IMR-90 (cell line): ENCODE measurements at regions not wholly inside any gene's neighbourhood (a gene's known extent, or its start where the extent isn't known, plus 50 kb on each side); places are given as distances from the start of the nearest gene placed in this dataset.

Experiments used
- ATAC-seq: fragments of 200-7000 bp; cut with Tn5 transposase; 2 replicates; pipeline ENCODE4 v1.9.1; 2020; ENCODE audit warnings: low read depth, mild to moderate bottlenecking, moderate library complexity
- BruUV-seq: library from RNA; stranded (reverse); fragments of 400-500 nt; replicated peaks from 2 replicates; lab custom pipeline; 2021; lab: Mats Ljungman, UMichigan
- CTCF ChIA-PET: fragments of 300-600 bp; formaldehyde crosslinking; extraction: SDS; loops from one replicate; lab custom pipeline; 2021; ENCODE audit warnings: antibody characterized with exemption; lab: Yijun Ruan, JAX
- POLR2A ChIA-PET: fragments of 300-600 bp; sonication (Branson Sonifier 250); formaldehyde crosslinking; loops from one replicate; lab custom pipeline; 2022; ENCODE audit warnings: antibody characterized with exemption; ENCODE audit not compliant: unreplicated experiment; lab: Charles Lee
- DNase-seq: peaks from one replicate; pipeline ENCODE4 v3.0.0; 2013
- H2AFZ ChIP-seq: replicated peaks from 2 replicates; pipeline ENCODE3; 2013; ENCODE audit warnings: low read length, mild to moderate bottlenecking; ENCODE audit not compliant: poor library complexity
- H2AK5ac ChIP-seq: 2 replicates; pipeline ENCODE4 v1.6.1; 2013; ENCODE audit warnings: low read depth, low read length, inconsistent platforms
- H2AK9ac ChIP-seq: replicated peaks from 2 replicates; pipeline ENCODE3; 2013; ENCODE audit warnings: mild to moderate bottlenecking, low read depth, low read length, moderate library complexity; ENCODE audit not compliant: poor library complexity
- H2BK120ac ChIP-seq: 2 replicates; pipeline ENCODE4 v1.6.1; 2013; ENCODE audit warnings: low read depth, low read length, inconsistent platforms
- H2BK15ac ChIP-seq: 3 replicates; pipeline ENCODE4 v1.6.1; 2013; ENCODE audit warnings: low read depth, low read length, inconsistent platforms
- H2BK20ac ChIP-seq: 2 replicates; pipeline ENCODE4 v1.6.1; 2013; ENCODE audit warnings: low read depth, mild to moderate bottlenecking, inconsistent platforms, low read length, moderate library complexity
- H2BK5ac ChIP-seq: 2 replicates; pipeline ENCODE4 v1.6.1; 2013; ENCODE audit warnings: mild to moderate bottlenecking, low read depth, low read length, inconsistent platforms; ENCODE audit not compliant: poor library complexity, severe bottlenecking
- H3K14ac ChIP-seq: replicated peaks from 2 replicates; pipeline ENCODE4 v1.6.1; 2013; ENCODE audit warnings: low read depth, low read length, inconsistent platforms
- H3K18ac ChIP-seq: 2 replicates; pipeline ENCODE4 v1.6.1; 2013; ENCODE audit warnings: low read depth, low read length, control low read depth
- H3K23ac ChIP-seq: 2 replicates; pipeline ENCODE4 v1.6.1; 2013; ENCODE audit warnings: low read depth, low read length, inconsistent platforms
- H3K27ac ChIP-seq: 2 replicates; pipeline ENCODE4 v1.5.1; 2013; ENCODE audit warnings: mild to moderate bottlenecking, control low read depth, low read length; ENCODE audit not compliant: insufficient read depth
- H3K27me3 ChIP-seq: 2 replicates; pipeline ENCODE4 v1.6.1; 2013; ENCODE audit warnings: low read length; ENCODE audit not compliant: control insufficient read depth, insufficient read depth
- H3K36me3 ChIP-seq: 2 replicates; pipeline ENCODE4 v1.6.1; 2013; ENCODE audit warnings: low read length, mixed read lengths; ENCODE audit not compliant: control insufficient read depth, insufficient read depth
- H3K4ac ChIP-seq: 2 replicates; pipeline ENCODE4 v1.6.1; 2013; ENCODE audit warnings: low read depth, low read length, inconsistent platforms
- H3K4me1 ChIP-seq: 2 replicates; pipeline ENCODE4 v1.6.1; 2013; ENCODE audit warnings: low read length, mixed read lengths; ENCODE audit not compliant: control insufficient read depth, insufficient read depth
- H3K4me2 ChIP-seq: 2 replicates; pipeline ENCODE4 v1.6.1; 2013; ENCODE audit warnings: low read depth, mild to moderate bottlenecking, control low read depth, low read length, moderate library complexity
- H3K4me3 ChIP-seq: 2 replicates; pipeline ENCODE4 v1.5.1; 2013; ENCODE audit warnings: low read depth, mild to moderate bottlenecking, control low read depth, low read length, moderate library complexity; ENCODE audit not compliant: insufficient read depth
- H3K56ac ChIP-seq: 2 replicates; pipeline ENCODE4 v1.6.1; 2013; ENCODE audit warnings: low read length, inconsistent platforms; ENCODE audit not compliant: insufficient read depth; ENCODE audit errors: extremely low read depth
- H3K79me1 ChIP-seq, 2 experiments: 2 replicates each; pipeline ENCODE4 v1.6.1; 2013; ENCODE audit warnings: low read length in 2 of 2, inconsistent platforms in 1 of 2, low read depth in 1 of 2
- H3K9ac ChIP-seq: 2 replicates; pipeline ENCODE4 v1.6.1; 2013; ENCODE audit warnings: low read depth, low read length, control low read depth
- H3K9me1 ChIP-seq: 2 replicates; pipeline ENCODE4 v1.6.1; 2013; ENCODE audit warnings: low read length, inconsistent platforms; ENCODE audit not compliant: insufficient read depth
- H3K9me3 ChIP-seq: 2 replicates; pipeline ENCODE4 v1.6.1; 2013; ENCODE audit warnings: low read length; ENCODE audit not compliant: control insufficient read depth, insufficient read depth
- H4K20me1 ChIP-seq: 2 replicates; pipeline ENCODE4 v1.6.1; 2013; ENCODE audit warnings: low read length, inconsistent platforms; ENCODE audit not compliant: insufficient read depth
- H4K5ac ChIP-seq: 2 replicates; pipeline ENCODE4 v1.6.1; 2013; ENCODE audit warnings: mild to moderate bottlenecking, low read depth, low read length, control low read depth
- H4K8ac ChIP-seq, 2 experiments: 2 replicates each; pipeline ENCODE4 v1.6.1; 2013; ENCODE audit warnings: low read depth in 2 of 2, low read length in 2 of 2, control low read depth in 1 of 2, inconsistent platforms in 1 of 2
- H4K91ac ChIP-seq: 2 replicates; pipeline ENCODE4 v1.6.1; 2013; ENCODE audit warnings: low read depth, low read length, inconsistent platforms; ENCODE audit not compliant: insufficient read depth
- BHLHE40 ChIP-seq: fragments of 150-350 bp; IDR thresholded peaks from 2 replicates; pipeline ENCODE4 v1.6.1; 2016; ENCODE audit warnings: mild to moderate bottlenecking, low read depth, low read length
- FOS ChIP-seq: fragments of 150-350 bp; IDR thresholded peaks from 2 replicates; pipeline ENCODE4 v1.6.1; 2016; ENCODE audit warnings: low read depth, low read length
- MAFK ChIP-seq: IDR thresholded peaks from 2 replicates; pipeline ENCODE4 v1.6.1; 2012; ENCODE audit warnings: low read depth, low read length, improper control_type of control experiment
- MAZ ChIP-seq: IDR thresholded peaks from 2 replicates; pipeline ENCODE4 v1.6.1; 2012; ENCODE audit warnings: low read depth, mild to moderate bottlenecking, low read length, improper control_type of control experiment, moderate library complexity, borderline replicate concordance
- MXI1 ChIP-seq: IDR thresholded peaks from 2 replicates; pipeline ENCODE4 v1.6.1; 2012; ENCODE audit warnings: low read depth, mild to moderate bottlenecking, low read length, moderate library complexity, borderline replicate concordance
- NFE2L2 ChIP-seq: fragments of 150-350 bp; IDR thresholded peaks from 2 replicates; pipeline ENCODE4 v1.6.1; 2016; ENCODE audit warnings: low read depth, mild to moderate bottlenecking, low read length
- POLR2A ChIP-seq: IDR thresholded peaks from 2 replicates; pipeline ENCODE4 v1.6.1; 2012; ENCODE audit warnings: mild to moderate bottlenecking, low read depth, low read length
- RAD21 ChIP-seq: IDR thresholded peaks from 2 replicates; pipeline ENCODE4 v1.6.1; 2012; ENCODE audit warnings: low read length, improper control_type of control experiment
- RCOR1 ChIP-seq: IDR thresholded peaks from 2 replicates; pipeline ENCODE4 v1.6.1; 2012; ENCODE audit warnings: mild to moderate bottlenecking, low read length, improper control_type of control experiment; ENCODE audit not compliant: insufficient replicate concordance
- RFX5 ChIP-seq: IDR thresholded peaks from 2 replicates; pipeline ENCODE4 v1.8.0; 2012; ENCODE audit warnings: low read depth, mild to moderate bottlenecking, low read length, moderate library complexity
- SMC3 ChIP-seq: fragments of 150-350 bp; IDR thresholded peaks from 2 replicates; pipeline ENCODE4 v1.6.1; 2016; ENCODE audit warnings: low read depth, mild to moderate bottlenecking, antibody characterized with exemption, low read length, moderate library complexity
- WGBS, 2 experiments: methylation state at CpG; one replicate each; pipeline versions ENCODE4 v1.1.5 to v1.1.7; 2013; ENCODE audit warnings: missing lambda C conversion rate in 2 of 2; ENCODE audit not compliant: insufficient read length in 1 of 2; ENCODE audit errors: extremely low coverage in 2 of 2; 5-methylcytosine and 5-hydroxymethylcytosine counted together
- dilution Hi-C: fragments of 300-500 bp; cut with HindIII; formaldehyde crosslinking; loops from one replicate; pipeline ENCODE4 v1.14.3; 2018; ENCODE audit warnings: low sequenced_read_pairs; ENCODE audit not compliant: unreplicated experiment
- in situ Hi-C: fragments of 300-500 bp; cut with MboI; formaldehyde crosslinking; loops from 3 replicates; pipeline ENCODE4 v1.14.3; 2019; ENCODE audit warnings: low sequenced_read_pairs, inconsistent platforms, mixed read lengths
- intact Hi-C: fragments of 100-400 bp; cut with micrococcal nuclease; formaldehyde crosslinking; loops from 2 replicates; pipeline ENCODE4 v1.10.0; 2022
- TF ChIP-seq, protein P1 (sequence below): conservative IDR thresholded peaks from 2 replicates; pipeline ENCODE4 v1.5.1; 2012; ENCODE audit warnings: mild to moderate bottlenecking, low read depth, low read length, improper control_type of control experiment

DNA sequence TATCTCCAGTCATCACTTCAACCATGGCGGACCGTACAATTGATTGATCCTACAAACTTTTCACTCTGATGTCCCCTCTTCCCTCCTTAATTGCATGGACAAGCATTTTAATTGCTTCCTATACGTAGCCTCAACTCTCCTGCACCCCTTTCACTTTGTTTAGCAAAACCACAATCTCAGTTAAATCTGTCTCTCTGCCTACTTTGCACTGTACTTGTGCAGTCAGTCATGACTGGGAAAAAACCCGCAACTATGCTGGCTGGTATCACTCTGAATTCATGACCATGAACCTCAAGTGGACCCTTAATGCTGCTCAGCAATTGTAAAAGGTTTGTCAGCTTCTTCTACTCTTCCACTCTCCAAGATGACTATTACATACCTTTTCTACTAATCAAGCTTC, 51.7 kb upstream of the AFF2 start:
- Histone ChIP-seq H3K27ac (no peak overlapping the region), H2AFZ (no peak overlapping the region), H3K4me1 (no peaks in the 10 kb centered on the region), H2AK9ac (no peak overlapping the region), H3K4ac (no peak overlapping the region), H4K5ac (no peak overlapping the region), H2BK5ac (no peak overlapping the region), H3K9ac (no peak overlapping the region), H3K9me1 (no peaks in the 10 kb centered on the region), H3K23ac (no peak overlapping the region), H2BK15ac (no peak overlapping the region), H3K14ac (no peak overlapping the region), H3K18ac (no peak overlapping the region), H2BK120ac (no peak overlapping the region), H4K20me1 (no peaks in the 10 kb centered on the region), H3K56ac (no peak overlapping the region), H4K91ac (no peak overlapping the region), H3K79me1 (no peaks in the 10 kb centered on the region), H3K9me3 (no peaks in the 10 kb centered on the region), H3K36me3 (no peaks in the 10 kb centered on the region), H2AK5ac (no peak overlapping the region), H3K27me3 (no peaks in the 10 kb centered on the region), H3K4me3 (no peak overlapping the region), H2BK20ac (no peak overlapping the region), H3K4me2 (no peak overlapping the region), H4K8ac (no peak overlapping the region)
- TF ChIP-seq BHLHE40: no peak
- no peak for TF ChIP-seq FOS
- TF ChIP-seq MAZ: no peak
- TF ChIP-seq MXI1: no peak
- no peak for TF ChIP-seq RCOR1
- TF ChIP-seq, protein P1, sequence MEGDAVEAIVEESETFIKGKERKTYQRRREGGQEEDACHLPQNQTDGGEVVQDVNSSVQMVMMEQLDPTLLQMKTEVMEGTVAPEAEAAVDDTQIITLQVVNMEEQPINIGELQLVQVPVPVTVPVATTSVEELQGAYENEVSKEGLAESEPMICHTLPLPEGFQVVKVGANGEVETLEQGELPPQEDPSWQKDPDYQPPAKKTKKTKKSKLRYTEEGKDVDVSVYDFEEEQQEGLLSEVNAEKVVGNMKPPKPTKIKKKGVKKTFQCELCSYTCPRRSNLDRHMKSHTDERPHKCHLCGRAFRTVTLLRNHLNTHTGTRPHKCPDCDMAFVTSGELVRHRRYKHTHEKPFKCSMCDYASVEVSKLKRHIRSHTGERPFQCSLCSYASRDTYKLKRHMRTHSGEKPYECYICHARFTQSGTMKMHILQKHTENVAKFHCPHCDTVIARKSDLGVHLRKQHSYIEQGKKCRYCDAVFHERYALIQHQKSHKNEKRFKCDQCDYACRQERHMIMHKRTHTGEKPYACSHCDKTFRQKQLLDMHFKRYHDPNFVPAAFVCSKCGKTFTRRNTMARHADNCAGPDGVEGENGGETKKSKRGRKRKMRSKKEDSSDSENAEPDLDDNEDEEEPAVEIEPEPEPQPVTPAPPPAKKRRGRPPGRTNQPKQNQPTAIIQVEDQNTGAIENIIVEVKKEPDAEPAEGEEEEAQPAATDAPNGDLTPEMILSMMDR: no peak
- TF ChIP-seq NFE2L2: no peak
- no peak for TF ChIP-seq RAD21
- no peak for TF ChIP-seq SMC3
- TF ChIP-seq POLR2A: no peak
- no peak for TF ChIP-seq MAFK
- no peak for TF ChIP-seq RFX5
- DNase-seq (no peak), ATAC-seq (no peak)
- intact Hi-C loops: no loop called here
- POLR2A ChIA-PET: no interaction called here
- no TSS peak for BruUV-seq
- WGBS, 2 experiments: 57% methylated on average over 3 of the region's 4 CpGs; no CpG with 5 or more reads in 1 of the 2 experiments
- CTCF ChIA-PET: no interaction called here
- in situ Hi-C loops: no loop called here
- dilution Hi-C loops: no loop called here
